HepG2 (cell line): ENCODE measurements at regions not wholly inside any gene's neighbourhood (a gene's known extent, or its start where the extent isn't known, plus 50 kb on each side); places are given as distances from the start of the nearest gene placed in this dataset.

Experiments used
- ATAC-seq: fragments of 200-7000 bp; cut with Tn5 transposase; 3 replicates; pipeline ENCODE4 v1.9.1; 2020; ENCODE audit warnings: mild to moderate bottlenecking, moderate library complexity
- BruUV-seq: library from RNA; stranded (reverse); fragments of 400-500 nt; replicated peaks from 2 replicates; lab custom pipeline; 2021; lab: Mats Ljungman, UMichigan
- CTCF ChIA-PET: fragments of 300-600 bp; formaldehyde crosslinking; extraction: SDS; loops from one replicate; lab custom pipeline; 2021; ENCODE audit warnings: low total read pairs, inconsistent platforms, low intra/inter-chr PET ratio; lab: Yijun Ruan, JAX
- POLR2A ChIA-PET: fragments of 350-600 bp; sonication (Branson Sonifier 250); formaldehyde crosslinking; loops from one replicate; lab custom pipeline; 2020; ENCODE audit warnings: antibody characterized with exemption, inconsistent platforms; lab: Yijun Ruan, JAX
- DNase-seq: peaks from one replicate; pipeline ENCODE4 v3.0.0-alpha.2; 2015; ENCODE audit warnings: low spot score
- FAIRE-seq: peaks from 3 replicates; lab custom pipeline; 2011; peaks lifted over from hg19 to GRCh38; lab: Jason Lieb, UNC
- H2AFZ ChIP-seq: one replicate; pipeline ENCODE4 v1.6.1; 2011; ENCODE audit warnings: low read length, inconsistent platforms
- H3K27ac ChIP-seq: fragments of 300-600 bp; 3 replicates; pipeline ENCODE4 v1.8.0; 2011; ENCODE audit warnings: mixed run types, mild to moderate bottlenecking, mixed read lengths, low read length, inconsistent platforms; ENCODE audit not compliant: insufficient read depth; ENCODE audit errors: extremely low read length
- H3K27me3 ChIP-seq, 2 experiments: fragments of 200-600 bp in 1 of 2; 2 replicates in 1 of 2; 3 replicates in 1 of 2; pipeline versions ENCODE4 v1.6.0 to v1.8.0; 2011; ENCODE audit warnings: low read length in 2 of 2, mild to moderate bottlenecking in 2 of 2, moderate library complexity in 2 of 2, inconsistent platforms in 1 of 2; ENCODE audit not compliant: insufficient read depth in 2 of 2, control insufficient read depth in 1 of 2
- H3K36me3 ChIP-seq, 2 experiments: fragments of 200-600 bp in 1 of 2; replicated peaks in 1 of 2; 2 replicates in 1 of 2; 3 replicates in 1 of 2; pipeline versions ENCODE4 v1.5.1 to v1.8.0; 2011; ENCODE audit warnings: low read length in 2 of 2, inconsistent platforms in 1 of 2; ENCODE audit not compliant: insufficient read depth in 2 of 2, control insufficient read depth in 1 of 2
- H3K4me1 ChIP-seq: 2 replicates; pipeline ENCODE4 v1.5.1; 2012; ENCODE audit warnings: low read length, inconsistent platforms; ENCODE audit not compliant: insufficient read depth
- H3K4me2 ChIP-seq: 2 replicates; pipeline ENCODE4 v1.6.0; 2011; ENCODE audit warnings: low read depth, low read length, inconsistent platforms
- H3K4me3 ChIP-seq, 3 experiments: fragments of 200-600 bp in 1 of 3; sonication (generic), shearing (Covaris generic) in 1 of 3; replicated peaks in 1 of 3; 2 replicates each; pipeline ENCODE4 v1.5.1; 2011 to 2016; ENCODE audit warnings: low read length in 3 of 3, inconsistent platforms in 2 of 3, low read depth in 2 of 3, mild to moderate bottlenecking in 2 of 3, control low read depth in 1 of 3, mixed read lengths in 1 of 3; ENCODE audit not compliant: insufficient read depth in 1 of 3
- H3K79me2 ChIP-seq: one replicate; pipeline ENCODE4 v1.6.1; 2011; ENCODE audit warnings: low read length, inconsistent platforms; ENCODE audit not compliant: insufficient read depth
- H3K9ac ChIP-seq: 2 replicates; pipeline ENCODE4 v1.6.0; 2011; ENCODE audit warnings: mild to moderate bottlenecking, low read depth, low read length, inconsistent platforms; ENCODE audit not compliant: insufficient read depth
- H3K9me3 ChIP-seq: 2 replicates; pipeline ENCODE4 v1.5.1; 2012; ENCODE audit warnings: mild to moderate bottlenecking, low read length
- H4K20me1 ChIP-seq: 2 replicates; pipeline ENCODE4 v1.6.0; 2011; ENCODE audit warnings: inconsistent platforms, mild to moderate bottlenecking, low read length, moderate library complexity; ENCODE audit not compliant: insufficient read depth
- AGO2 ChIP-seq: fragments of 200-400 bp; formaldehyde crosslinking; optimal IDR thresholded peaks from 2 replicates; pipeline ENCODE3; 2017; ENCODE audit warnings: mild to moderate bottlenecking, low read depth, low read length, moderate library complexity
- ARID4A ChIP-seq: sonication (generic); formaldehyde crosslinking; IDR thresholded peaks from 2 replicates; pipeline ENCODE4 v1.5.0; 2020; ENCODE audit warnings: mild to moderate bottlenecking, missing genetic modification reagents, borderline replicate concordance
- FOXA1 ChIP-seq, 2 experiments: fragments of 450-650 bp in 1 of 2; sonication (generic) in 1 of 2; formaldehyde crosslinking in 1 of 2; IDR thresholded peaks; 2 replicates each; pipeline versions ENCODE4 v1.4.0 to v1.6.1; 2016 to 2020; ENCODE audit warnings: missing genetic modification reagents in 1 of 2
- KAT7 ChIP-seq: IDR thresholded peaks from 2 replicates; pipeline ENCODE4 v1.6.1; 2018; ENCODE audit warnings: borderline replicate concordance, missing compliant biosample characterization
- MAFK ChIP-seq, 2 experiments: IDR thresholded peaks in 1 of 2; conservative IDR thresholded peaks in 1 of 2; 2 replicates each; pipeline ENCODE4 v1.6.1; 2011; ENCODE audit warnings: improper control_type of control experiment in 2 of 2, low read length in 2 of 2
- RAD21 ChIP-seq: fragments of 450-650 bp; formaldehyde crosslinking; IDR thresholded peaks from 2 replicates; pipeline ENCODE4 v1.5.0; 2020; ENCODE audit warnings: mild to moderate bottlenecking
- SRSF4 ChIP-seq: fragments of 200-400 bp; formaldehyde crosslinking; IDR thresholded peaks from one replicate; pipeline ENCODE4 v1.6.1; 2018; ENCODE audit warnings: mild to moderate bottlenecking, low read depth, low read length, moderate library complexity; ENCODE audit not compliant: poor library complexity, severe bottlenecking
- SRSF9 ChIP-seq: fragments of 200-400 bp; formaldehyde crosslinking; IDR thresholded peaks from 2 replicates; pipeline ENCODE4 v1.6.1; 2018; ENCODE audit warnings: borderline replicate concordance, mild to moderate bottlenecking, low read depth, low read length; ENCODE audit not compliant: insufficient read depth, poor library complexity, severe bottlenecking
- TCF7L2 ChIP-seq: IDR thresholded peaks from 2 replicates; pipeline ENCODE4 v1.6.1; 2011; ENCODE audit warnings: mild to moderate bottlenecking, low read depth, low read length, moderate library complexity
- YEATS4 ChIP-seq: sonication (generic); formaldehyde crosslinking; IDR thresholded peaks from 2 replicates; pipeline ENCODE4 v1.4.0; 2020; ENCODE audit warnings: missing genetic modification reagents, borderline replicate concordance
- ZBTB14 ChIP-seq: sonication (generic); formaldehyde crosslinking; IDR thresholded peaks from 2 replicates; pipeline ENCODE4 v1.4.0; 2020; ENCODE audit warnings: missing genetic modification reagents
- ZNF598 ChIP-seq: sonication (generic); formaldehyde crosslinking; IDR thresholded peaks from 2 replicates; pipeline ENCODE4 v1.5.1; 2020; ENCODE audit warnings: mild to moderate bottlenecking, missing genetic modification reagents, borderline replicate concordance
- WGBS: methylation state at CpG from one replicate; pipeline ENCODE4 v1.1.6; 2017; ENCODE audit warnings: low lambda C conversion rate; 5-methylcytosine and 5-hydroxymethylcytosine counted together
- in situ Hi-C: cut with HindIII; loops from 2 replicates; pipeline ENCODE4 v1.10.0; 2017; ENCODE audit warnings: low pct_unique_long_range_greater_than_20kb; ENCODE audit not compliant: extremely low pct_ligation_motif_present
- intact Hi-C: fragments of 100-400 bp; cut with micrococcal nuclease; formaldehyde crosslinking; loops from one replicate; pipeline ENCODE4 v1.10.0; 2022; ENCODE audit not compliant: unreplicated experiment
- TF ChIP-seq, protein P1 (sequence below): sonication (generic); formaldehyde crosslinking; IDR thresholded peaks from 2 replicates; pipeline ENCODE4 v1.5.0; 2020; ENCODE audit warnings: missing genetic modification reagents
- TF ChIP-seq, protein P2 (sequence below): sonication (generic); formaldehyde crosslinking; IDR thresholded peaks from 2 replicates; pipeline ENCODE4 v1.4.0; 2020; ENCODE audit warnings: missing genetic modification reagents

- TF ChIP-seq ZBTB14 (CRISPR knock-in tag), result no peak
- TF ChIP-seq RAD21 (CRISPR knock-in tag), result no peak
- TF ChIP-seq YEATS4 (CRISPR knock-in tag), result no peak
Observed at GRCh38 chr9:73714294-73714693, 562.6 kb downstream of the ANXA1 start (continued).

GRCh38 chr9:73715591-73715990 is 563.9 kb downstream of the ANXA1 start:
- no peak for ATAC-seq
- FAIRE-seq, result no peak
- Histone ChIP-seq H3K9me3 (no peaks in the 10 kb centered on the region), H3K9ac (no peak overlapping the region), H3K27me3 (no peaks in the 10 kb centered on the region), H3K79me2 (no peaks in the 10 kb centered on the region), H3K4me3 (no peak overlapping the region), H3K4me1 (no peaks in the 10 kb centered on the region), H4K20me1 (no peaks in the 10 kb centered on the region), H2AFZ (no peak overlapping the region), H3K36me3 (no peaks in the 10 kb centered on the region), H3K4me2 (no peak overlapping the region), H3K27ac (no peak overlapping the region)
- BruUV-seq, result no TSS peak
- ChIA-PET CTCF (no interaction called here), POLR2A (no interaction called here)
- DNase-seq, result no peak
- WGBS, result 2% methylated on average over 3 of the region's 3 CpGs
- in situ Hi-C loops (no loop called here), intact Hi-C loops (no loop called here)
- TF ChIP-seq, protein P1, sequence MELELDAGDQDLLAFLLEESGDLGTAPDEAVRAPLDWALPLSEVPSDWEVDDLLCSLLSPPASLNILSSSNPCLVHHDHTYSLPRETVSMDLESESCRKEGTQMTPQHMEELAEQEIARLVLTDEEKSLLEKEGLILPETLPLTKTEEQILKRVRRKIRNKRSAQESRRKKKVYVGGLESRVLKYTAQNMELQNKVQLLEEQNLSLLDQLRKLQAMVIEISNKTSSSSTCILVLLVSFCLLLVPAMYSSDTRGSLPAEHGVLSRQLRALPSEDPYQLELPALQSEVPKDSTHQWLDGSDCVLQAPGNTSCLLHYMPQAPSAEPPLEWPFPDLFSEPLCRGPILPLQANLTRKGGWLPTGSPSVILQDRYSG (CRISPR knock-in tag), result no peak
- TF ChIP-seq AGO2 (no peak), TCF7L2 (no peak), KAT7 (CRISPR knock-in tag) (no peak), SRSF9 (no peak), ARID4A (CRISPR knock-in tag) (no peak), MAFK (conservative IDR thresholded peaks at IDR 0.05 in 1 of 2, IDR thresholded peaks at IDR 0.05 in 1 of 2; ENCODE audit: low read length in 2 of 2) (no peak), ZNF598 (CRISPR knock-in tag) (no peak), SRSF4 (no peak), FOXA1 (IDR thresholded peaks at IDR 0.05) (no peak), FOXA1 (CRISPR knock-in tag; IDR thresholded peaks at IDR 0.05) (no peak)
- TF ChIP-seq, protein P2, sequence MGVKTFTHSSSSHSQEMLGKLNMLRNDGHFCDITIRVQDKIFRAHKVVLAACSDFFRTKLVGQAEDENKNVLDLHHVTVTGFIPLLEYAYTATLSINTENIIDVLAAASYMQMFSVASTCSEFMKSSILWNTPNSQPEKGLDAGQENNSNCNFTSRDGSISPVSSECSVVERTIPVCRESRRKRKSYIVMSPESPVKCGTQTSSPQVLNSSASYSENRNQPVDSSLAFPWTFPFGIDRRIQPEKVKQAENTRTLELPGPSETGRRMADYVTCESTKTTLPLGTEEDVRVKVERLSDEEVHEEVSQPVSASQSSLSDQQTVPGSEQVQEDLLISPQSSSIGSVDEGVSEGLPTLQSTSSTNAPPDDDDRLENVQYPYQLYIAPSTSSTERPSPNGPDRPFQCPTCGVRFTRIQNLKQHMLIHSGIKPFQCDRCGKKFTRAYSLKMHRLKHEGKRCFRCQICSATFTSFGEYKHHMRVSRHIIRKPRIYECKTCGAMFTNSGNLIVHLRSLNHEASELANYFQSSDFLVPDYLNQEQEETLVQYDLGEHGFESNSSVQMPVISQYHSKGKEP, result no peak
